Lung (tissue), 11 donors: ENCODE measurements at regions not wholly inside any gene's neighbourhood (a gene's known extent, or its start where the extent isn't known, plus 50 kb on each side); places are given as distances from the start of the nearest gene placed in this dataset.

Experiments used
- ATAC-seq: fragments of 200-7000 bp; cut with Tn5 transposase; one replicate; pipeline ENCODE4 v1.9.1; 2020; ENCODE audit warnings: moderate number of reproducible peaks; ENCODE audit not compliant: insufficient read depth, low FRiP score
- DNase-seq, 3 donors: peaks; one replicate each; pipeline ENCODE4 v3.0.0-alpha.2; 2013 to 2017
- H3K27ac ChIP-seq, 2 donors: one replicate each; pipeline ENCODE4 v1.5.1; 2013; ENCODE audit warnings: mild to moderate bottlenecking in 2 of 2, moderate library complexity in 2 of 2, control low read depth in 1 of 2, inconsistent platforms in 1 of 2, low read depth in 1 of 2, low read length in 1 of 2
- H3K27me3 ChIP-seq, 3 donors: one replicate each; pipeline ENCODE4 v1.5.1; 2013; ENCODE audit warnings: low read length in 2 of 3; ENCODE audit not compliant: control insufficient read depth in 3 of 3, insufficient read depth in 3 of 3
- H3K36me3 ChIP-seq, 4 donors: one replicate each; pipeline ENCODE4 v1.5.1; 2013; ENCODE audit warnings: low read length in 4 of 4, mild to moderate bottlenecking in 1 of 4, moderate library complexity in 1 of 4; ENCODE audit not compliant: control insufficient read depth in 4 of 4, insufficient read depth in 4 of 4
- H3K4me1 ChIP-seq, 5 donors: one replicate each; pipeline ENCODE4 v1.5.1; 2013; ENCODE audit warnings: low read length in 5 of 5, mild to moderate bottlenecking in 2 of 5, moderate library complexity in 1 of 5; ENCODE audit not compliant: control insufficient read depth in 5 of 5, insufficient read depth in 5 of 5
- H3K4me3 ChIP-seq: one replicate; pipeline ENCODE4 v1.5.1; 2013; ENCODE audit warnings: mild to moderate bottlenecking, control low read depth, moderate library complexity
- H3K9ac ChIP-seq, 2 donors: one replicate each; pipeline ENCODE4 v1.5.1; 2013; ENCODE audit warnings: low read length in 2 of 2, control low read depth in 1 of 2; ENCODE audit not compliant: insufficient read depth in 1 of 2
- H3K9me3 ChIP-seq, 4 donors: one replicate each; pipeline ENCODE4 v1.5.1; 2013; ENCODE audit warnings: low read length in 3 of 4, mild to moderate bottlenecking in 1 of 4, moderate library complexity in 1 of 4; ENCODE audit not compliant: control insufficient read depth in 4 of 4, insufficient read depth in 3 of 4
- CTCF ChIP-seq: IDR thresholded peaks from 2 replicates; pipeline ENCODE4 v1.5.1; 2012; ENCODE audit warnings: mild to moderate bottlenecking; ENCODE audit errors: control extremely low read depth, extremely low read depth
- WGBS, 2 donors: extraction: QIAGEN DNeasy Blood & Tissue Kit; methylation state at CpG; one replicate each; pipeline ENCODE4 v1.1.7; 2013; 5-methylcytosine and 5-hydroxymethylcytosine counted together
- donor health status: control.
- donor health status: control.
- donor health status: Bipolar disorder and iron deficiency.
- donor health status: healthy.
- donor health status: DM: yes; HTN: yes; CAD: no.

- Histone ChIP-seq H3K9me3 (no peaks in the 10 kb centered on the region), H3K4me1 (no peaks in the 10 kb centered on the region), H3K9ac (no peak overlapping the region), H3K27ac (no peak overlapping the region), H3K4me3 (no peak overlapping the region), H3K36me3 (no peaks in the 10 kb centered on the region), H3K27me3 (no peaks in the 10 kb centered on the region)
- no peak for TF ChIP-seq CTCF
- ATAC-seq (no peak), DNase-seq (no peak)
- WGBS, 2 donors, result 87 to 90% methylated on average over 4 of the region's 4 CpGs
Measured at GRCh38 chr6:119608994-119609393, 259.4 kb upstream of the MAN1A1 start.

- Histone ChIP-seq H3K9ac (no peak overlapping the region), H3K27ac (no peak overlapping the region), H3K36me3 (no peaks in the 10 kb centered on the region), H3K27me3 (no peaks in the 10 kb centered on the region), H3K4me1 (no peaks in the 10 kb centered on the region), H3K9me3 (no peaks in the 10 kb centered on the region), H3K4me3 (no peak overlapping the region)
- TF ChIP-seq CTCF, result no peak
- ATAC-seq (no peak), DNase-seq (no peak)
- WGBS, 2 donors, result 68 to 73% methylated on average over 1 of the region's 1 CpG
Measured at GRCh38 chr6:119604124-119604523, 254.6 kb upstream of the MAN1A1 start.

GRCh38 chr6:119603501-119603900, 253.9 kb upstream of the MAN1A1 start:
- Histone ChIP-seq H3K9me3 (no peaks in the 10 kb centered on the region), H3K4me3 (no peak overlapping the region), H3K27me3 (no peaks in the 10 kb centered on the region), H3K27ac (no peak overlapping the region), H3K36me3 (no peaks in the 10 kb centered on the region), H3K9ac (no peak overlapping the region), H3K4me1 (no peaks in the 10 kb centered on the region)
- no peak for TF ChIP-seq CTCF
- DNase-seq (no peak), ATAC-seq (no peak)
- 95% methylated on average over 5 of the region's 5 CpGs for WGBS, 2 donors
